Tibial nerve (tissue), 4 donors: ENCODE measurements at regions not wholly inside any gene's neighbourhood (a gene's known extent, or its start where the extent isn't known, plus 50 kb on each side); places are given as distances from the start of the nearest gene placed in this dataset.

Experiments used
- EP300 ChIP-seq, 2 donors: sonication (generic); formaldehyde crosslinking; IDR thresholded peaks; one replicate each; pipeline ENCODE4 v1.6.1; 2017; ENCODE audit warnings: antibody characterized with exemption in 2 of 2, mild to moderate bottlenecking in 1 of 2
- TF ChIP-seq, protein P1 (sequence below), 5 experiments: fragments of 200-600 bp in 3 of 5; fragments of 450-650 bp in 2 of 5; sonication (generic) in 3 of 5; IDR thresholded peaks; one replicate each; pipeline ENCODE4 v1.5.1; 2016 to 2019; ENCODE audit warnings: antibody characterized with exemption in 5 of 5, mild to moderate bottlenecking in 3 of 5, moderate library complexity in 2 of 5

- no peak for TF ChIP-seq EP300 (IDR thresholded peaks at IDR 0.05)
- TF ChIP-seq, protein P1, sequence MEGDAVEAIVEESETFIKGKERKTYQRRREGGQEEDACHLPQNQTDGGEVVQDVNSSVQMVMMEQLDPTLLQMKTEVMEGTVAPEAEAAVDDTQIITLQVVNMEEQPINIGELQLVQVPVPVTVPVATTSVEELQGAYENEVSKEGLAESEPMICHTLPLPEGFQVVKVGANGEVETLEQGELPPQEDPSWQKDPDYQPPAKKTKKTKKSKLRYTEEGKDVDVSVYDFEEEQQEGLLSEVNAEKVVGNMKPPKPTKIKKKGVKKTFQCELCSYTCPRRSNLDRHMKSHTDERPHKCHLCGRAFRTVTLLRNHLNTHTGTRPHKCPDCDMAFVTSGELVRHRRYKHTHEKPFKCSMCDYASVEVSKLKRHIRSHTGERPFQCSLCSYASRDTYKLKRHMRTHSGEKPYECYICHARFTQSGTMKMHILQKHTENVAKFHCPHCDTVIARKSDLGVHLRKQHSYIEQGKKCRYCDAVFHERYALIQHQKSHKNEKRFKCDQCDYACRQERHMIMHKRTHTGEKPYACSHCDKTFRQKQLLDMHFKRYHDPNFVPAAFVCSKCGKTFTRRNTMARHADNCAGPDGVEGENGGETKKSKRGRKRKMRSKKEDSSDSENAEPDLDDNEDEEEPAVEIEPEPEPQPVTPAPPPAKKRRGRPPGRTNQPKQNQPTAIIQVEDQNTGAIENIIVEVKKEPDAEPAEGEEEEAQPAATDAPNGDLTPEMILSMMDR (IDR thresholded peaks at IDR 0.05) = no peak
Observed at GRCh38 chr1:80413969-80414368, 1386.8 kb upstream of the ADGRL2 start.
